SK-N-MC (cell line): ENCODE measurements at regions not wholly inside any gene's neighbourhood (a gene's known extent, or its start where the extent isn't known, plus 50 kb on each side); places are given as distances from the start of the nearest gene placed in this dataset.
"Not testable (repeated sequence)": the region's sequence is repeated elsewhere in the genome, so short reads cannot be mapped to it uniquely, and the experiment has no call there.

Experiments
- DNase-seq: peaks from one replicate; pipeline ENCODE4 v3.0.0-alpha.2; 2011; ENCODE audit warnings: low read depth, low spot score
- H3K27ac ChIP-seq: fragments of 200-600 bp; sonication (generic); 2 replicates; pipeline ENCODE4 v1.5.1; 2016; ENCODE audit warnings: mixed run types
- H3K36me3 ChIP-seq: fragments of 200-600 bp; sonication (generic); 2 replicates; pipeline ENCODE4 v1.6.1; 2017; ENCODE audit warnings: antibody characterized with exemption, low read length, mixed read lengths; ENCODE audit not compliant: insufficient read depth
- H3K4me3 ChIP-seq: fragments of 200-600 bp; sonication (generic); 2 replicates; pipeline ENCODE4 v1.5.1; 2016
- H3K9ac ChIP-seq: fragments of 200-600 bp; sonication (generic); 2 replicates; pipeline ENCODE4 v1.8.0; 2017; ENCODE audit warnings: mixed run types, mixed read lengths; ENCODE audit not compliant: insufficient read length
- H3K9me3 ChIP-seq: fragments of 200-600 bp; sonication (generic); 2 replicates; pipeline ENCODE4 v1.6.1; 2017; ENCODE audit warnings: low read depth, mild to moderate bottlenecking, antibody characterized with exemption, low read length, moderate library complexity, mixed read lengths
- EZH2 ChIP-seq: fragments of 200-600 bp; sonication (generic); IDR thresholded peaks from one replicate; pipeline ENCODE4 v1.6.1; 2017; ENCODE audit warnings: antibody characterized with exemption
- FOXP2 ChIP-seq: optimal IDR thresholded peaks from 2 replicates; pipeline ENCODE3; 2011; ENCODE audit warnings: mild to moderate bottlenecking, moderate library complexity; ENCODE audit not compliant: insufficient read depth; ENCODE audit errors: extremely low read length, control extremely low read depth
- POLR2AphosphoS5 ChIP-seq: IDR thresholded peaks from 2 replicates; pipeline ENCODE4 v1.6.1; 2012; ENCODE audit warnings: mild to moderate bottlenecking, low read depth, low read length, borderline replicate concordance

DNA sequence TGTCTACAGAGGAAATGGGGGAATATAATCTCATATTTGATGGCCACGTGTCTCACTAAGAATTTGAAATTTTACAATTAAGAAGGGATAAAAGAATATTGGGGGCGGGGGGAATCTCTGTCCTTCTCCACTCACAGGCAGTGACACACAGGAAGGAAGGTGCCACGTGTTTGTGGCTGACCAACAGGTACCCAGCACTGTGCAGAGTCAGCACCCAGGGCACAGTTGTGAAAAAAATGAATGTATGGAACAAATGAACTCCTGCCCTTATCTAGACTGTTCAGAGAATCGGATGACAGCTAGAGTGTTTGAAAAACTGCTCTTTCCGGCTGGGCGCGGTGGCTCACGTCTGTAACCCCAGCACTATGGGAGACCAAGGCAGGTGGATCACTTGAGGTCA lies 317.0 kb upstream of the MYT1L start:
- DNase-seq, result no peak
- no peaks in the 10 kb centered on the region for H3K36me3 ChIP-seq
- TF ChIP-seq EZH2 (no peak), POLR2AphosphoS5 (no peak), FOXP2 (no peak)

DNA sequence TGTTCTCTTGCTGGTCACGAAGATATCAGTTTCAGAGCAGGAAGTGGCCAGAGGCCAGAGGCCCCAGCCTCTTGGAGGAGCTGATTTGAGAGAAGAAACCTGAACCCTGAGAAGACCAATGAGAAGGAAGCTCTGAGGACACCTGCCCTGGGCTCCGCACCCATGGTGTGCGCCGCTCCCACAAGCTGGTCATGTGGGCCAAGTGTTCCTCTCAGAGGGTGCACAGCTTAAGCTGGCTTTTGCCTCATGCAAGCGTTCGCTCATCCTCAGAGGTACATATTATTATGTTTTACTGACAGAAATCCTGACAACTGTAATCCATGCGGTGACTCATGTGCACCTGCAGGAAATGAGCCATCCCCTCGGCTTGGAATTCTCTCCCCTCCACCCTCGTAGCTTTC lies 316.1 kb upstream of the MYT1L start:
- Histone ChIP-seq H3K27ac (no peak overlapping the region), H3K4me3 (no peak overlapping the region), H3K9me3 (no peaks in the 10 kb centered on the region), H3K36me3 (no peaks in the 10 kb centered on the region), H3K9ac (no peak overlapping the region)
- DNase-seq, result no peak
- TF ChIP-seq FOXP2, result no peak
- TF ChIP-seq POLR2AphosphoS5, result no peak
- no peak for TF ChIP-seq EZH2

More for the DNA sequence above, 317.0 kb upstream of the MYT1L start:
- Histone ChIP-seq H3K9me3 (no peaks in the 10 kb centered on the region), H3K27ac (no peak overlapping the region), H3K4me3 (no peak overlapping the region), H3K9ac (no peak overlapping the region)

GRCh38 chr2:2646433-2647051 lies 315.5 kb upstream of the MYT1L start:
- no peak for DNase-seq
- Histone ChIP-seq H3K27ac (no peak overlapping the region), H3K36me3 (no peaks in the 10 kb centered on the region), H3K4me3 (no peak overlapping the region), H3K9me3 (no peaks in the 10 kb centered on the region), H3K9ac (no peak overlapping the region)
- no peak for TF ChIP-seq FOXP2
- no peak for TF ChIP-seq POLR2AphosphoS5
- no peak for TF ChIP-seq EZH2

DNA sequence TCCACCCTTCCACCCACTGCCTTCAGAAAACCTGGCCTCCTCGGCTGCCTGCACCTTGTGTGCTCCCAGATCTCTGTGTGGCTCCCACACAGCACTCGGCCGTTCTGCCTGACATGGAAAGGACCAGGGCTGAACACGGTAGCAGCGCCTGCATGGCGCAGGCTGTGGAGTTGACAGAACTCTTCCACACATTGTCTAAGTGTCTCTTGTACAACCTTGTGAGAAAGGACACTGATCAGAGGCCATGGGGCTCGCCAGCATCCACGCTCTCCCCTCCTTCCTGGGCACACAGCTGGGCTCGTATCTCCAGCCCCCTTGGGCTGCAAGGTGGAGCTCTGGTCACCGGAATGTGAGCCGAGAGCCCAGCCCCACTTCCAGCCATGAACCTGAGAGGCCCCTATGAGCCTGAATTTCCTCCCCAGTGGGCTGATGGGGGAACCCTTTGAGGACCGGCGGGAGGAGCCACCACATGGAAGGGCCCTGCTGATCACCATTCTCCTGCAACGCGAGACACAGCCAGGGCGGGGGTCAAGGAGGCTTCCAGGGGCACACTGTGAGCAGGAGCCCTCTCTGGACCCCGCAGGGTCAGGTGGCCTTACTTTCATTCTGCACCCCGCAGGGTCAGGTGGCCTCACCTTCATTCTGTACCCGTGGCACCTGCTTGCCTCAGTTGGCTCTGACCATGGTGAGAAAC lies 314.2 kb upstream of the MYT1L start:
- TF ChIP-seq FOXP2, result no peak
- TF ChIP-seq POLR2AphosphoS5, result no peak
- TF ChIP-seq EZH2, result no peak
- no peak overlapping the region for H3K27ac ChIP-seq
- no peak for DNase-seq
- no peaks in the 10 kb centered on the region for H3K36me3 ChIP-seq
- H3K9me3 ChIP-seq, result no peaks in the 10 kb centered on the region
- no peak overlapping the region for H3K9ac ChIP-seq
- H3K4me3 ChIP-seq, result no peak overlapping the region

DNA sequence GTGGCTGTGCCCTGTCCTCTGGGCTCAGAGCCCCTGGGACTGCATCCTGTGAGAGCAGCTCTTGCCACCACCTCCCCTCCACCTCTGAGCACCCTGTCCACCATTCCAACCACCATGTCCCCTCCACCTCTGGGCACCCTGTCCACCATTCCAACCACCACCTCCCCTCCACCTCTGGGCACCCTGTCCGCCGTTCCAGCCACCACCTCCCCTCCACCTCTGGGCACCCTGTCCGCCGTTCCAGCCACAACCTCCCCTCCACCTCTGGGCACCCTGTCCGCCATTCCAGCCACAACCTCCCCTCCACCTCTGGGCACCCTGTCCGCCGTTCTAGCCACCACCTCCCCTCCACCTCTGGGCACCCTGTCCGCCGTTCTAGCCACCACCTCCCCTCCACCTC lies 313.7 kb upstream of the MYT1L start:
- not testable (repeated sequence) for H3K36me3 ChIP-seq, H3K9ac ChIP-seq, H3K9me3 ChIP-seq, H3K27ac ChIP-seq, H3K4me3 ChIP-seq, DNase-seq

- Histone ChIP-seq H3K27ac (no peak overlapping the region), H3K36me3 (no peaks in the 10 kb centered on the region), H3K9ac (no peak overlapping the region), H3K9me3 (no peaks in the 10 kb centered on the region), H3K4me3 (no peak overlapping the region)
- no peak for DNase-seq
- TF ChIP-seq FOXP2, result no peak
- TF ChIP-seq POLR2AphosphoS5, result no peak
- TF ChIP-seq EZH2, result no peak
Measured at GRCh38 chr2:2644040-2644439, 313.0 kb upstream of the MYT1L start.

GRCh38 chr2:2642906-2643890 lies 312.1 kb upstream of the MYT1L start:
- H3K4me3 ChIP-seq, result no peak overlapping the region
- H3K9ac ChIP-seq, result no peak overlapping the region
- H3K36me3 ChIP-seq, result no peaks in the 10 kb centered on the region
- DNase-seq, result no peak
- no peak for TF ChIP-seq POLR2AphosphoS5
- TF ChIP-seq FOXP2, result no peak
- no peak for TF ChIP-seq EZH2
- no peak overlapping the region for H3K27ac ChIP-seq
- H3K9me3 ChIP-seq, result no peaks in the 10 kb centered on the region
